GM19238 (cell line): ENCODE measurements at regions not wholly inside any gene's neighbourhood (a gene's known extent, or its start where the extent isn't known, plus 50 kb on each side); places are given as distances from the start of the nearest gene placed in this dataset.
"Not testable (repeated sequence)": the region's sequence is repeated elsewhere in the genome, so short reads cannot be mapped to it uniquely, and the experiment has no call there.

Experiments
- DNase-seq: peaks from one replicate; pipeline ENCODE4 v3.0.0; 2011; ENCODE audit warnings: low spot score; ENCODE audit not compliant: insufficient read length

- no peak for DNase-seq
Observed at GRCh38 chr10:71081229-71081560, 131.2 kb upstream of the UNC5B start.

- no peak for DNase-seq
Observed at GRCh38 chr10:71081912-71082311, 130.5 kb upstream of the UNC5B start.

- no peak for DNase-seq
Observed at GRCh38 chr10:71082960-71083715, 129.2 kb upstream of the UNC5B start.

- DNase-seq: no peak
Observed at GRCh38 chr10:71083716-71083975, 128.7 kb upstream of the UNC5B start.

GRCh38 chr10:71084061-71084817, 128.1 kb upstream of the UNC5B start:
- DNase-seq: no peak

- DNase-seq: no peak
Observed at GRCh38 chr10:71084818-71085126, 127.6 kb upstream of the UNC5B start.

GRCh38 chr10:71085689-71086438, 126.5 kb upstream of the UNC5B start:
- DNase-seq: no peak

- DNase-seq: no peak
Observed at GRCh38 chr10:71086439-71087080, 125.8 kb upstream of the UNC5B start.

- DNase-seq: no peak
Observed at GRCh38 chr10:71087622-71088021, 124.7 kb upstream of the UNC5B start.

- no peak for DNase-seq
Observed at GRCh38 chr10:71088054-71088453, 124.3 kb upstream of the UNC5B start.

GRCh38 chr10:71088578-71088977, 123.8 kb upstream of the UNC5B start:
- DNase-seq: not testable (repeated sequence)

GRCh38 chr10:71089162-71089561, 123.2 kb upstream of the UNC5B start:
- DNase-seq: no peak

- DNase-seq: no peak
Observed at GRCh38 chr10:71090330-71090729, 122.0 kb upstream of the UNC5B start.

- no peak for DNase-seq
Observed at GRCh38 chr10:71090801-71091200, 121.6 kb upstream of the UNC5B start.

- DNase-seq: no peak
Observed at GRCh38 chr10:71092812-71093401, 119.5 kb upstream of the UNC5B start.

GRCh38 chr10:71093531-71093930, 118.8 kb upstream of the UNC5B start:
- DNase-seq: no peak

GRCh38 chr10:71094712-71095390, 117.5 kb upstream of the UNC5B start:
- DNase-seq: no peak

- no peak for DNase-seq
Observed at GRCh38 chr10:71099731-71100361, 112.5 kb upstream of the UNC5B start.

GRCh38 chr10:71103961-71104360, 108.4 kb upstream of the UNC5B start:
- no peak for DNase-seq

- DNase-seq: not testable (repeated sequence)
Observed at GRCh38 chr10:71106151-71106550, 106.2 kb upstream of the UNC5B start.

- not testable (repeated sequence) for DNase-seq
Observed at GRCh38 chr10:71107117-71107516, 105.3 kb upstream of the UNC5B start.
